IMR-90 (cell line): ENCODE measurements at regions not wholly inside any gene's neighbourhood (a gene's known extent, or its start where the extent isn't known, plus 50 kb on each side); places are given as distances from the start of the nearest gene placed in this dataset.
A peak's percentile ranks its signal among the peaks of the same experiment; 100 is the strongest.

Source experiments
- ATAC-seq: fragments of 200-7000 bp; cut with Tn5 transposase; 2 replicates; pipeline ENCODE4 v1.9.1; 2020; ENCODE audit warnings: low read depth, mild to moderate bottlenecking, moderate library complexity
- BruUV-seq: library from RNA; stranded (reverse); fragments of 400-500 nt; replicated peaks from 2 replicates; lab custom pipeline; 2021; lab: Mats Ljungman, UMichigan
- CTCF ChIA-PET: fragments of 300-600 bp; formaldehyde crosslinking; extraction: SDS; loops from one replicate; lab custom pipeline; 2021; ENCODE audit warnings: antibody characterized with exemption; lab: Yijun Ruan, JAX
- POLR2A ChIA-PET: fragments of 300-600 bp; sonication (Branson Sonifier 250); formaldehyde crosslinking; loops from one replicate; lab custom pipeline; 2022; ENCODE audit warnings: antibody characterized with exemption; ENCODE audit not compliant: unreplicated experiment; lab: Charles Lee
- DNase-seq: peaks from one replicate; pipeline ENCODE4 v3.0.0; 2013
- H2AFZ ChIP-seq: replicated peaks from 2 replicates; pipeline ENCODE3; 2013; ENCODE audit warnings: low read length, mild to moderate bottlenecking; ENCODE audit not compliant: poor library complexity
- H2AK5ac ChIP-seq: 2 replicates; pipeline ENCODE4 v1.6.1; 2013; ENCODE audit warnings: low read depth, low read length, inconsistent platforms
- H2AK9ac ChIP-seq: replicated peaks from 2 replicates; pipeline ENCODE3; 2013; ENCODE audit warnings: mild to moderate bottlenecking, low read depth, low read length, moderate library complexity; ENCODE audit not compliant: poor library complexity
- H2BK120ac ChIP-seq: 2 replicates; pipeline ENCODE4 v1.6.1; 2013; ENCODE audit warnings: low read depth, low read length, inconsistent platforms
- H2BK15ac ChIP-seq: 3 replicates; pipeline ENCODE4 v1.6.1; 2013; ENCODE audit warnings: low read depth, low read length, inconsistent platforms
- H2BK20ac ChIP-seq: 2 replicates; pipeline ENCODE4 v1.6.1; 2013; ENCODE audit warnings: low read depth, mild to moderate bottlenecking, inconsistent platforms, low read length, moderate library complexity
- H2BK5ac ChIP-seq: 2 replicates; pipeline ENCODE4 v1.6.1; 2013; ENCODE audit warnings: mild to moderate bottlenecking, low read depth, low read length, inconsistent platforms; ENCODE audit not compliant: poor library complexity, severe bottlenecking
- H3K14ac ChIP-seq: replicated peaks from 2 replicates; pipeline ENCODE4 v1.6.1; 2013; ENCODE audit warnings: low read depth, low read length, inconsistent platforms
- H3K18ac ChIP-seq: 2 replicates; pipeline ENCODE4 v1.6.1; 2013; ENCODE audit warnings: low read depth, low read length, control low read depth
- H3K23ac ChIP-seq: 2 replicates; pipeline ENCODE4 v1.6.1; 2013; ENCODE audit warnings: low read depth, low read length, inconsistent platforms
- H3K27ac ChIP-seq: 2 replicates; pipeline ENCODE4 v1.5.1; 2013; ENCODE audit warnings: mild to moderate bottlenecking, control low read depth, low read length; ENCODE audit not compliant: insufficient read depth
- H3K27me3 ChIP-seq: 2 replicates; pipeline ENCODE4 v1.6.1; 2013; ENCODE audit warnings: low read length; ENCODE audit not compliant: control insufficient read depth, insufficient read depth
- H3K36me3 ChIP-seq: 2 replicates; pipeline ENCODE4 v1.6.1; 2013; ENCODE audit warnings: low read length, mixed read lengths; ENCODE audit not compliant: control insufficient read depth, insufficient read depth
- H3K4ac ChIP-seq: 2 replicates; pipeline ENCODE4 v1.6.1; 2013; ENCODE audit warnings: low read depth, low read length, inconsistent platforms
- H3K4me1 ChIP-seq: 2 replicates; pipeline ENCODE4 v1.6.1; 2013; ENCODE audit warnings: low read length, mixed read lengths; ENCODE audit not compliant: control insufficient read depth, insufficient read depth
- H3K4me2 ChIP-seq: 2 replicates; pipeline ENCODE4 v1.6.1; 2013; ENCODE audit warnings: low read depth, mild to moderate bottlenecking, control low read depth, low read length, moderate library complexity
- H3K4me3 ChIP-seq: 2 replicates; pipeline ENCODE4 v1.5.1; 2013; ENCODE audit warnings: low read depth, mild to moderate bottlenecking, control low read depth, low read length, moderate library complexity; ENCODE audit not compliant: insufficient read depth
- H3K56ac ChIP-seq: 2 replicates; pipeline ENCODE4 v1.6.1; 2013; ENCODE audit warnings: low read length, inconsistent platforms; ENCODE audit not compliant: insufficient read depth; ENCODE audit errors: extremely low read depth
- H3K79me1 ChIP-seq, 2 experiments: 2 replicates each; pipeline ENCODE4 v1.6.1; 2013; ENCODE audit warnings: low read length in 2 of 2, inconsistent platforms in 1 of 2, low read depth in 1 of 2
- H3K9ac ChIP-seq: 2 replicates; pipeline ENCODE4 v1.6.1; 2013; ENCODE audit warnings: low read depth, low read length, control low read depth
- H3K9me1 ChIP-seq: 2 replicates; pipeline ENCODE4 v1.6.1; 2013; ENCODE audit warnings: low read length, inconsistent platforms; ENCODE audit not compliant: insufficient read depth
- H3K9me3 ChIP-seq: 2 replicates; pipeline ENCODE4 v1.6.1; 2013; ENCODE audit warnings: low read length; ENCODE audit not compliant: control insufficient read depth, insufficient read depth
- H4K20me1 ChIP-seq: 2 replicates; pipeline ENCODE4 v1.6.1; 2013; ENCODE audit warnings: low read length, inconsistent platforms; ENCODE audit not compliant: insufficient read depth
- H4K5ac ChIP-seq: 2 replicates; pipeline ENCODE4 v1.6.1; 2013; ENCODE audit warnings: mild to moderate bottlenecking, low read depth, low read length, control low read depth
- H4K8ac ChIP-seq, 2 experiments: 2 replicates each; pipeline ENCODE4 v1.6.1; 2013; ENCODE audit warnings: low read depth in 2 of 2, low read length in 2 of 2, control low read depth in 1 of 2, inconsistent platforms in 1 of 2
- H4K91ac ChIP-seq: 2 replicates; pipeline ENCODE4 v1.6.1; 2013; ENCODE audit warnings: low read depth, low read length, inconsistent platforms; ENCODE audit not compliant: insufficient read depth
- NFE2L2 ChIP-seq: fragments of 150-350 bp; IDR thresholded peaks from 2 replicates; pipeline ENCODE4 v1.6.1; 2016; ENCODE audit warnings: low read depth, mild to moderate bottlenecking, low read length
- RCOR1 ChIP-seq: IDR thresholded peaks from 2 replicates; pipeline ENCODE4 v1.6.1; 2012; ENCODE audit warnings: mild to moderate bottlenecking, low read length, improper control_type of control experiment; ENCODE audit not compliant: insufficient replicate concordance
- WGBS, 2 experiments: methylation state at CpG; one replicate each; pipeline versions ENCODE4 v1.1.5 to v1.1.7; 2013; ENCODE audit warnings: missing lambda C conversion rate in 2 of 2; ENCODE audit not compliant: insufficient read length in 1 of 2; ENCODE audit errors: extremely low coverage in 2 of 2; 5-methylcytosine and 5-hydroxymethylcytosine counted together
- dilution Hi-C: fragments of 300-500 bp; cut with HindIII; formaldehyde crosslinking; loops from one replicate; pipeline ENCODE4 v1.14.3; 2018; ENCODE audit warnings: low sequenced_read_pairs; ENCODE audit not compliant: unreplicated experiment
- in situ Hi-C: fragments of 300-500 bp; cut with MboI; formaldehyde crosslinking; loops from 3 replicates; pipeline ENCODE4 v1.14.3; 2019; ENCODE audit warnings: low sequenced_read_pairs, inconsistent platforms, mixed read lengths
- intact Hi-C: fragments of 100-400 bp; cut with micrococcal nuclease; formaldehyde crosslinking; loops from 2 replicates; pipeline ENCODE4 v1.10.0; 2022

- Histone ChIP-seq H3K23ac (no peak overlapping the region), H3K27me3 (no peaks in the 10 kb centered on the region), H2BK20ac (peak overlapping the region; percentile 73), H4K91ac (peak overlapping the region; percentile 49; the same call in 1 of the 2 replicates), H3K36me3 (no peaks in the 10 kb centered on the region), H4K5ac (no peak overlapping the region; the same call in 1 of the 2 replicates), H3K4me3 (no peak overlapping the region), H3K56ac (no peak overlapping the region), H3K9ac (no peak overlapping the region), H3K4me1 (peaks cover 8% of the 10 kb centered on the region), H2AK5ac (peak overlapping the region; percentile 80; the same call in 1 of the 2 replicates), H2BK15ac (peak overlapping the region; percentile 71; the same call in 1 of the 3 replicates), H3K4me2 (no peak overlapping the region), H2AFZ (no peak overlapping the region), H3K9me3 (no peaks in the 10 kb centered on the region), H4K8ac (no peak overlapping the region), H3K79me1 (peaks cover 0 to 7% of the 10 kb centered on the region in 2 experiments; a peak in 1 of 4 replicates), H2BK5ac (peak overlapping the region; percentile 30), H2AK9ac (no peak overlapping the region), H3K27ac (no peak overlapping the region), H3K9me1 (peaks cover 3% of the 10 kb centered on the region), H3K14ac (no peak overlapping the region), H4K20me1 (no peaks in the 10 kb centered on the region), H3K18ac (peak overlapping the region; percentile 64; the same call in 1 of the 2 replicates), H3K4ac (peak overlapping the region; percentile 77), H2BK120ac (peak overlapping the region; percentile 72)
- DNase-seq, result no peak
- no peak for ATAC-seq
- BruUV-seq, result no TSS peak
- ChIA-PET CTCF (no interaction called here), POLR2A (no interaction called here)
- dilution Hi-C loops (no loop called here), intact Hi-C loops (loop anchor here (5.0 to 10.0 kb wide), 2 partner anchors 418 to 1660 kb away; no protein-coding TSS in a partner anchor), in situ Hi-C loops (no loop called here)
- TF ChIP-seq NFE2L2 (no peak), RCOR1 (no peak)
- no CpG with 5 or more reads among the region's 5 CpGs for WGBS, 2 experiments
Measured at GRCh38 chr2:144094408-144095151, 425.3 kb downstream of the ZEB2 start.
